ENCODE measurements at regions not wholly inside any gene's neighbourhood (a gene's known extent, or its start where the extent isn't known, plus 50 kb on each side); places are given as distances from the start of the nearest gene placed in this dataset.

DNA sequence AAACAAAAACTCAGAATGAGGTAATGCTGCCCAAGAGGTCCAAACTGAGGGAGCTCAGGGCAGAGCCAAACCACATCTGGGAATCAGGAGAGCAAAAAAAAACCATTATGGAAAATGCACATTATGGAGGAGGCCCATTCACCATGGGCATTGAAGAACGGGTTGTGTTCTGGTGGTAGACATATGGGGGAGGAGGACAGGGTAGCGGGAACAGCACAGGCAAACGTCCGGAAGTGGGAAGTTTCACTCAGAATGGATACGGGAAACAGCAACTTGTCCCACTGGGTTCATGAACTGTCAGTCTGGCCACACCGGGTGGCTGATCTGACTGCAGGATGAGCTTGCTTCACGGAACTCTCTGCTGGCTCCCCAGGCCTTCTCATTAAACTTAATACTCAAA is 139.7 kb downstream of the RRAGC start:
- TF ChIP-seq, protein P1, sequence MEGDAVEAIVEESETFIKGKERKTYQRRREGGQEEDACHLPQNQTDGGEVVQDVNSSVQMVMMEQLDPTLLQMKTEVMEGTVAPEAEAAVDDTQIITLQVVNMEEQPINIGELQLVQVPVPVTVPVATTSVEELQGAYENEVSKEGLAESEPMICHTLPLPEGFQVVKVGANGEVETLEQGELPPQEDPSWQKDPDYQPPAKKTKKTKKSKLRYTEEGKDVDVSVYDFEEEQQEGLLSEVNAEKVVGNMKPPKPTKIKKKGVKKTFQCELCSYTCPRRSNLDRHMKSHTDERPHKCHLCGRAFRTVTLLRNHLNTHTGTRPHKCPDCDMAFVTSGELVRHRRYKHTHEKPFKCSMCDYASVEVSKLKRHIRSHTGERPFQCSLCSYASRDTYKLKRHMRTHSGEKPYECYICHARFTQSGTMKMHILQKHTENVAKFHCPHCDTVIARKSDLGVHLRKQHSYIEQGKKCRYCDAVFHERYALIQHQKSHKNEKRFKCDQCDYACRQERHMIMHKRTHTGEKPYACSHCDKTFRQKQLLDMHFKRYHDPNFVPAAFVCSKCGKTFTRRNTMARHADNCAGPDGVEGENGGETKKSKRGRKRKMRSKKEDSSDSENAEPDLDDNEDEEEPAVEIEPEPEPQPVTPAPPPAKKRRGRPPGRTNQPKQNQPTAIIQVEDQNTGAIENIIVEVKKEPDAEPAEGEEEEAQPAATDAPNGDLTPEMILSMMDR (conservative IDR thresholded peaks at IDR 0.05; ENCODE audit: low read depth in 2 of 2) = no peak
- TF ChIP-seq EZH2phosphoT487 (IDR thresholded peaks at IDR 0.05; ENCODE audit: unreplicated experiment) = no peak
- TF ChIP-seq, protein P2, sequence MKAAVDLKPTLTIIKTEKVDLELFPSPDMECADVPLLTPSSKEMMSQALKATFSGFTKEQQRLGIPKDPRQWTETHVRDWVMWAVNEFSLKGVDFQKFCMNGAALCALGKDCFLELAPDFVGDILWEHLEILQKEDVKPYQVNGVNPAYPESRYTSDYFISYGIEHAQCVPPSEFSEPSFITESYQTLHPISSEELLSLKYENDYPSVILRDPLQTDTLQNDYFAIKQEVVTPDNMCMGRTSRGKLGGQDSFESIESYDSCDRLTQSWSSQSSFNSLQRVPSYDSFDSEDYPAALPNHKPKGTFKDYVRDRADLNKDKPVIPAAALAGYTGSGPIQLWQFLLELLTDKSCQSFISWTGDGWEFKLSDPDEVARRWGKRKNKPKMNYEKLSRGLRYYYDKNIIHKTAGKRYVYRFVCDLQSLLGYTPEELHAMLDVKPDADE (IDR thresholded peaks at IDR 0.05) = no peak
- no peak for TF ChIP-seq POLR2AphosphoS5 (IDR thresholded peaks at IDR 0.05; ENCODE audit: low read depth)
- TF ChIP-seq CREB1 (CRISPR knock-in tag; IDR thresholded peaks at IDR 0.05; ENCODE audit: low read depth) = no peak
- TF ChIP-seq EZH2 (IDR thresholded peaks at IDR 0.05; ENCODE audit: low read depth, unreplicated experiment) = no peak
- TF ChIP-seq, protein P3, sequence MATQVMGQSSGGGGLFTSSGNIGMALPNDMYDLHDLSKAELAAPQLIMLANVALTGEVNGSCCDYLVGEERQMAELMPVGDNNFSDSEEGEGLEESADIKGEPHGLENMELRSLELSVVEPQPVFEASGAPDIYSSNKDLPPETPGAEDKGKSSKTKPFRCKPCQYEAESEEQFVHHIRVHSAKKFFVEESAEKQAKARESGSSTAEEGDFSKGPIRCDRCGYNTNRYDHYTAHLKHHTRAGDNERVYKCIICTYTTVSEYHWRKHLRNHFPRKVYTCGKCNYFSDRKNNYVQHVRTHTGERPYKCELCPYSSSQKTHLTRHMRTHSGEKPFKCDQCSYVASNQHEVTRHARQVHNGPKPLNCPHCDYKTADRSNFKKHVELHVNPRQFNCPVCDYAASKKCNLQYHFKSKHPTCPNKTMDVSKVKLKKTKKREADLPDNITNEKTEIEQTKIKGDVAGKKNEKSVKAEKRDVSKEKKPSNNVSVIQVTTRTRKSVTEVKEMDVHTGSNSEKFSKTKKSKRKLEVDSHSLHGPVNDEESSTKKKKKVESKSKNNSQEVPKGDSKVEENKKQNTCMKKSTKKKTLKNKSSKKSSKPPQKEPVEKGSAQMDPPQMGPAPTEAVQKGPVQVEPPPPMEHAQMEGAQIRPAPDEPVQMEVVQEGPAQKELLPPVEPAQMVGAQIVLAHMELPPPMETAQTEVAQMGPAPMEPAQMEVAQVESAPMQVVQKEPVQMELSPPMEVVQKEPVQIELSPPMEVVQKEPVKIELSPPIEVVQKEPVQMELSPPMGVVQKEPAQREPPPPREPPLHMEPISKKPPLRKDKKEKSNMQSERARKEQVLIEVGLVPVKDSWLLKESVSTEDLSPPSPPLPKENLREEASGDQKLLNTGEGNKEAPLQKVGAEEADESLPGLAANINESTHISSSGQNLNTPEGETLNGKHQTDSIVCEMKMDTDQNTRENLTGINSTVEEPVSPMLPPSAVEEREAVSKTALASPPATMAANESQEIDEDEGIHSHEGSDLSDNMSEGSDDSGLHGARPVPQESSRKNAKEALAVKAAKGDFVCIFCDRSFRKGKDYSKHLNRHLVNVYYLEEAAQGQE (IDR thresholded peaks at IDR 0.05; ENCODE audit: unreplicated experiment) = no peak
- no peak for TF ChIP-seq STAT1 (IDR thresholded peaks at IDR 0.05; ENCODE audit: unreplicated experiment)
- TF ChIP-seq NANOG (IDR thresholded peaks at IDR 0.05; ENCODE audit: borderline replicate concordance) = no peak
- TF ChIP-seq ZNF114 (CRISPR knock-in tag; IDR thresholded peaks at IDR 0.05) = no peak
- TF ChIP-seq JUNB (IDR thresholded peaks at IDR 0.05; ENCODE audit: unreplicated experiment) = no peak

All from GM23338 (cell line).